ENCODE measurements at regions not wholly inside any gene's neighbourhood (a gene's known extent, or its start where the extent isn't known, plus 50 kb on each side); places are given as distances from the start of the nearest gene placed in this dataset.

DNA sequence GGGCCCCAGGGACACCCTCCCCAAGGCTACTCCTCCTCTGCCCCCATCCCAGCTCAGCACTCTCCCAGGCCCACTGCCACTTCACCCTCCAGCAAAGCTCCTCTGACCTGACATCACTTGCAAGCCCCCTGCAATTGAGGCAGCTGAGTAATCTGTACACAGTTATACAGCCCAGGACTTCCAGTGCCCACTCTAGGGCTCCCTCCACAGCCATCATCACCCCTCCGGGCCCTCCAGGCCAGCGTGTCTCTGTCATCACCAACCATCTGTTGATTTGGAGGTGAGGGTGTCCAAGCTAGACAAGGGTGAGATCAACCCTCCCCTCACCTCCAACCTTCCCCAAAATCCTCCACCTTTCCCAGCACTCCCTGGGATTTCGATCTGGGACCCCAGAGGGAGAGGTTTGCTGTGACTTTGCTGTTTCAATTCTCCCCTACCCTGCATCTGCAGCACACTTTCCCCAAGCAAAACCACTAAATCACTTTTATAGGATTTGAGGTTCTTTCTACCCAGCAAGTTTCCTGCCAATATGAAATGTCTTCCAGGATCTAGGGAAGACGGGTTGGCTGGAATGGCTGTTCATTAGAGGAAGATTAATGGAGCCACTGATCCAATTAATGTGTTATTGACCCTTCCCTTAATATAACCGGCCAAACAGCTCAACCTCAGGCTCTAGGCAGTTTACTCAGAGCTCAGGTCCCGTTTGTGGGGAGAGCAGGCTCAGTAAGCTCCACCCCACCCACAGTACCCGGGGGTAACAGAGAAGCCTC lies 92.9 kb downstream of the CHST1 start:
- TF ChIP-seq FOS (IDR thresholded peaks at IDR 0.05; ENCODE audit: low read depth, low read length) (no peak), RAD21 (IDR thresholded peaks at IDR 0.05; ENCODE audit: low read length) (no peak), MAFK (IDR thresholded peaks at IDR 0.05; ENCODE audit: low read depth, low read length) (no peak), RCOR1 (IDR thresholded peaks at IDR 0.05; ENCODE audit: insufficient replicate concordance, low read length) (no peak), CHD1 (IDR thresholded peaks at IDR 0.05; ENCODE audit: low read depth, low read length) (no peak), BHLHE40 (IDR thresholded peaks at IDR 0.05; ENCODE audit: low read depth, low read length) (no peak), MXI1 (IDR thresholded peaks at IDR 0.05; ENCODE audit: borderline replicate concordance, low read depth, low read length) (no peak), MAZ (IDR thresholded peaks at IDR 0.05; ENCODE audit: borderline replicate concordance, low read depth, low read length) (no peak), NFE2L2 (IDR thresholded peaks at IDR 0.05; ENCODE audit: low read depth, low read length) (no peak), RFX5 (IDR thresholded peaks at IDR 0.05; ENCODE audit: low read depth, low read length) (no peak), SMC3 (IDR thresholded peaks at IDR 0.05; ENCODE audit: low read depth, low read length) (no peak)
- TF ChIP-seq, protein P1, sequence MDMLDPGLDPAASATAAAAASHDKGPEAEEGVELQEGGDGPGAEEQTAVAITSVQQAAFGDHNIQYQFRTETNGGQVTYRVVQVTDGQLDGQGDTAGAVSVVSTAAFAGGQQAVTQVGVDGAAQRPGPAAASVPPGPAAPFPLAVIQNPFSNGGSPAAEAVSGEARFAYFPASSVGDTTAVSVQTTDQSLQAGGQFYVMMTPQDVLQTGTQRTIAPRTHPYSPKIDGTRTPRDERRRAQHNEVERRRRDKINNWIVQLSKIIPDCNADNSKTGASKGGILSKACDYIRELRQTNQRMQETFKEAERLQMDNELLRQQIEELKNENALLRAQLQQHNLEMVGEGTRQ (IDR thresholded peaks at IDR 0.05; ENCODE audit: low read depth, low read length), result no peak

More for the DNA sequence above, 92.9 kb downstream of the CHST1 start:
- Histone ChIP-seq H3K14ac (replicated peaks; ENCODE audit: low read depth, low read length) (no peak overlapping the region), H3K23ac (ENCODE audit: low read depth, low read length) (no peak overlapping the region), H3K4me2 (ENCODE audit: low read depth, low read length) (no peak overlapping the region), H3K4ac (ENCODE audit: low read depth, low read length) (no peak overlapping the region), H3K27me3 (ENCODE audit: control insufficient read depth, insufficient read depth, low read length) (no peaks in the 10 kb centered on the region), H4K20me1 (ENCODE audit: insufficient read depth, low read length) (no peaks in the 10 kb centered on the region), H3K56ac (ENCODE audit: extremely low read depth, insufficient read depth, low read length) (no peak overlapping the region), H3K18ac (ENCODE audit: low read depth, low read length) (no peak overlapping the region), H2BK20ac (ENCODE audit: low read depth, low read length) (no peak overlapping the region), H3K9ac (ENCODE audit: low read depth, low read length) (no peak overlapping the region), H3K79me1 (ENCODE audit: low read depth in 1 of 2, low read length in 2 of 2) (no peaks in the 10 kb centered on the region), H3K9me3 (ENCODE audit: control insufficient read depth, insufficient read depth, low read length) (no peaks in the 10 kb centered on the region), H2BK5ac (ENCODE audit: low read depth, low read length, poor library complexity, severe bottlenecking) (no peak overlapping the region), H2BK120ac (ENCODE audit: low read depth, low read length) (no peak overlapping the region), H2BK15ac (ENCODE audit: low read depth, low read length) (no peak overlapping the region), H4K5ac (ENCODE audit: low read depth, low read length) (no peak overlapping the region), H2AK5ac (ENCODE audit: low read depth, low read length) (no peak overlapping the region), H2AFZ (replicated peaks; ENCODE audit: low read length, poor library complexity) (no peak overlapping the region), H3K9me1 (ENCODE audit: insufficient read depth, low read length) (no peaks in the 10 kb centered on the region; the same call in 1 of the 2 replicates), H3K4me3 (ENCODE audit: insufficient read depth, low read depth, low read length) (no peak overlapping the region), H3K4me1 (ENCODE audit: control insufficient read depth, insufficient read depth, low read length) (no peaks in the 10 kb centered on the region), H4K91ac (ENCODE audit: insufficient read depth, low read depth, low read length) (no peak overlapping the region), H2AK9ac (replicated peaks; ENCODE audit: low read depth, low read length, poor library complexity) (no peak overlapping the region), H4K8ac (ENCODE audit: low read depth in 2 of 2, low read length in 2 of 2) (no peak overlapping the region), H3K27ac (ENCODE audit: insufficient read depth, low read length) (no peak overlapping the region), H3K36me3 (ENCODE audit: control insufficient read depth, insufficient read depth, low read length) (no peaks in the 10 kb centered on the region)
- ATAC-seq (ENCODE audit: low read depth) (no peak), DNase-seq (no peak)
- ChIA-PET CTCF (no interaction called here), POLR2A (ENCODE audit: unreplicated experiment) (no interaction called here)
- in situ Hi-C loops (cut with MboI; ENCODE audit: low sequenced_read_pairs), result no loop called here
- dilution Hi-C loops (cut with HindIII; ENCODE audit: low sequenced_read_pairs, unreplicated experiment), result no loop called here
- BruUV-seq (replicated peaks), result no TSS peak
- intact Hi-C loops (cut with micrococcal nuclease), result no loop called here
- no CpG with 5 or more reads among the region's 7 CpGs for WGBS, 2 experiments (ENCODE audit: extremely low coverage in 2 of 2, insufficient read length in 1 of 2)

Data from IMR-90 (cell line).